Progenitor cell of endocrine pancreas (in vitro differentiated cells): ENCODE measurements at regions not wholly inside any gene's neighbourhood (a gene's known extent, or its start where the extent isn't known, plus 50 kb on each side); places are given as distances from the start of the nearest gene placed in this dataset.

ENCODE experiments used
- DNase-seq: peaks from one replicate; pipeline ENCODE4 v3.0.0; 2021; ENCODE audit warnings: low spot score; ENCODE audit not compliant: unreplicated experiment
- H3K27ac Mint-ChIP-seq: 2 replicates; pipeline ENCODE4 v1.8.0; 2021; ENCODE audit warnings: mild to moderate bottlenecking, moderate library complexity, mixed read lengths
- H3K27me3 Mint-ChIP-seq: 2 replicates; pipeline ENCODE4 v1.8.0; 2021; ENCODE audit warnings: mixed read lengths
- H3K36me3 Mint-ChIP-seq: 2 replicates; pipeline ENCODE4 v1.8.0; 2022; ENCODE audit warnings: mixed read lengths; ENCODE audit not compliant: insufficient read depth
- H3K4me1 Mint-ChIP-seq: 2 replicates; pipeline ENCODE4 v1.8.0; 2021; ENCODE audit warnings: low read depth, mixed read lengths
- H3K4me3 Mint-ChIP-seq: 2 replicates; pipeline ENCODE4 v1.8.0; 2021; ENCODE audit warnings: low read depth, mild to moderate bottlenecking, moderate library complexity, mixed read lengths
- H3K9me3 Mint-ChIP-seq: 2 replicates; pipeline ENCODE4 v1.8.0; 2021; ENCODE audit warnings: low read depth, mixed read lengths
- TF ChIP-seq, protein P1 (sequence below): fragments of 200-600 bp; sonication (generic); IDR thresholded peaks from one replicate; pipeline ENCODE4 v1.5.0; 2021; ENCODE audit warnings: antibody characterized with exemption, mild to moderate bottlenecking; ENCODE audit not compliant: unreplicated experiment

DNA sequence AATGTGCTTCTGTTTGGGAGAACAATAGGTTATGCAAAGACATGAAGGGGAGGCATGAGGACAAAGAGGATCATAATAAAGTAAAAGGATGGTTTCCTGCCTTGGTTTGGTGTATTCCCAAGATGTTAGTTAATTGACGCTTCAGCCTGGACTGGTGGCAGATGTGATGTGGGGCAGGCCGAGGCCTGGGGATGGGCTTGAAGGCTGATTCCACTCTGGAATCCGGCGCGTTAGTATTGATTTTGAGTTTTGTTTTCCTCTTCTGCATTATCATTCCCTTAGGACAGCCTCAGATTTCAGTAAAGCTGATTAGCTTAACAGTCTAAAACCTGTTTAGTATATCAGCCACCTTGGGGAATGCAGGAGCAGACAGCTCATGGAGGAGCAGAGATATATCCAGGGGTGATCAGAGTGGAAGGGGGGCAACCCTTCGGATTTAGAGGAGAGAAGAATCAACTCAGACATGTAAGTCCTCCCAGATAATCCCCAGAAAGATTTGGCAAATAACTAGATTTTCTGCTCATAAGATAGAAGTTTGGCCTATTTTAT, 159.8 kb upstream of the MTPN start:
- Mint-ChIP-seq H3K36me3 (no peaks in the 10 kb centered on the region), H3K9me3 (no peaks in the 10 kb centered on the region), H3K27ac (no peak overlapping the region), H3K4me3 (no peak overlapping the region), H3K4me1 (peaks cover 18% of the 10 kb centered on the region), H3K27me3 (no peaks in the 10 kb centered on the region)
- TF ChIP-seq, protein P1, sequence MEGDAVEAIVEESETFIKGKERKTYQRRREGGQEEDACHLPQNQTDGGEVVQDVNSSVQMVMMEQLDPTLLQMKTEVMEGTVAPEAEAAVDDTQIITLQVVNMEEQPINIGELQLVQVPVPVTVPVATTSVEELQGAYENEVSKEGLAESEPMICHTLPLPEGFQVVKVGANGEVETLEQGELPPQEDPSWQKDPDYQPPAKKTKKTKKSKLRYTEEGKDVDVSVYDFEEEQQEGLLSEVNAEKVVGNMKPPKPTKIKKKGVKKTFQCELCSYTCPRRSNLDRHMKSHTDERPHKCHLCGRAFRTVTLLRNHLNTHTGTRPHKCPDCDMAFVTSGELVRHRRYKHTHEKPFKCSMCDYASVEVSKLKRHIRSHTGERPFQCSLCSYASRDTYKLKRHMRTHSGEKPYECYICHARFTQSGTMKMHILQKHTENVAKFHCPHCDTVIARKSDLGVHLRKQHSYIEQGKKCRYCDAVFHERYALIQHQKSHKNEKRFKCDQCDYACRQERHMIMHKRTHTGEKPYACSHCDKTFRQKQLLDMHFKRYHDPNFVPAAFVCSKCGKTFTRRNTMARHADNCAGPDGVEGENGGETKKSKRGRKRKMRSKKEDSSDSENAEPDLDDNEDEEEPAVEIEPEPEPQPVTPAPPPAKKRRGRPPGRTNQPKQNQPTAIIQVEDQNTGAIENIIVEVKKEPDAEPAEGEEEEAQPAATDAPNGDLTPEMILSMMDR = no peak
- no peak for DNase-seq

DNA sequence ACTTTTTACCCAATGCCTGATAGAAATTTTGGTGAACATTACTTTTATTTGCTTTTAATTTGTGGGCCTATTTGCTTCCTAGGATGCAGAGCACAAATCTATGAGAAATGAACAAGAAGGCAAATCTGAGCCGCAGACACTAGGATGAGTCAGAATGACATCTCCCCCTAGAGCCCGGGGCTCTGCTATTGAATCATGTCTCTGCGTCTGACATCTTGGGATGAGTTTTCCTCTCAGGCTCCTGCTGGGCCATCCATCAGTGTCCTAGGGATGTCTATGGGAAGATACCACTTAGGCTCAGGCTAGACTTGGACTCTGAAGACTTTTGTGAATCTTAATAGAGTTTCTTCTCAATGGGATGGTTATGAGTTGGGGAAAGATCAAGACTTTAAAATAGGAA, 157.3 kb upstream of the MTPN start:
- H3K4me1 Mint-ChIP-seq = peaks cover 15% of the 10 kb centered on the region
- TF ChIP-seq, protein P1 = no peak
- no peaks in the 10 kb centered on the region for H3K27me3 Mint-ChIP-seq
- no peak overlapping the region for H3K27ac Mint-ChIP-seq
- no peaks in the 10 kb centered on the region for H3K9me3 Mint-ChIP-seq
- H3K4me3 Mint-ChIP-seq = no peak overlapping the region
- H3K36me3 Mint-ChIP-seq = no peaks in the 10 kb centered on the region
- DNase-seq = no peak

DNA sequence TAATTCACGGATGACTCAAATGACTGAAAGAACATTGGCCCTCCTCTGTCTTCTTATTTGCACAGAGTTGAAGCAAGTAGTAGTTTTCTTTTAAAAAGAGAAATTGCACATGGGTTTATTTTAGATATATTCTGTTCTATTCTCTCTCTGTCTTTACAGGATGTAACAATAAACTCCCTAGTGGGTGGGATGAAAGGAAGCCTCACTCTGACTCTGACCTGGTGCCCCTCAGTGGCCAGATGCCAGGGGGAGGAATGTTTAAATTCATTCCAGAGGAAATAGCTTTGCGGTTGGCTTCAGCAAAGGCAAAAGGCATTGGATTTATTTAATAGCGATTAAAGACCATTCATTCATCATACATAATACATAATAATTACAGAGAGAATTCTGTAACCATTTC, 156.4 kb upstream of the MTPN start:
- Mint-ChIP-seq H3K9me3 (no peaks in the 10 kb centered on the region), H3K36me3 (no peaks in the 10 kb centered on the region), H3K4me1 (peaks cover 13% of the 10 kb centered on the region), H3K4me3 (no peak overlapping the region), H3K27me3 (no peaks in the 10 kb centered on the region), H3K27ac (no peak overlapping the region)
- TF ChIP-seq, protein P1 = no peak
- DNase-seq = no peak

DNA sequence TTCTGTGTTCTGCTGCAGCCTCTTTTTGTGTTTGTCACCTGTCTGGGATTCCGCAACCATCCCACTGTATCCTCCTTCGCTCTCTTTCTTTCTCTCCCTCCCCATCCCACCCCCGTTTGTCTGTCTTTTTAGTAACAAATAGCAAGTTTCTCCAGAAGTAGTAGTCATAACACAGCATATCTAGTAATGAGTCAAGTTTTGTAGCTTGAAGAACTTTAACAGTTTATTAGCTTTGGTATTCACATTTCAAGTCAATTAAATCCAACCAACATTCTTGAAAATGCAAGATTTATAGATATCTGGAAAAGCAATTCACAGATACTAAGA, 154.1 kb upstream of the MTPN start:
- TF ChIP-seq, protein P1 = no peak
- Mint-ChIP-seq H3K4me1 (no peaks in the 10 kb centered on the region), H3K27ac (no peak overlapping the region), H3K4me3 (no peak overlapping the region), H3K36me3 (no peaks in the 10 kb centered on the region), H3K27me3 (no peaks in the 10 kb centered on the region), H3K9me3 (peaks cover 4% of the 10 kb centered on the region)
- no peak for DNase-seq

DNA sequence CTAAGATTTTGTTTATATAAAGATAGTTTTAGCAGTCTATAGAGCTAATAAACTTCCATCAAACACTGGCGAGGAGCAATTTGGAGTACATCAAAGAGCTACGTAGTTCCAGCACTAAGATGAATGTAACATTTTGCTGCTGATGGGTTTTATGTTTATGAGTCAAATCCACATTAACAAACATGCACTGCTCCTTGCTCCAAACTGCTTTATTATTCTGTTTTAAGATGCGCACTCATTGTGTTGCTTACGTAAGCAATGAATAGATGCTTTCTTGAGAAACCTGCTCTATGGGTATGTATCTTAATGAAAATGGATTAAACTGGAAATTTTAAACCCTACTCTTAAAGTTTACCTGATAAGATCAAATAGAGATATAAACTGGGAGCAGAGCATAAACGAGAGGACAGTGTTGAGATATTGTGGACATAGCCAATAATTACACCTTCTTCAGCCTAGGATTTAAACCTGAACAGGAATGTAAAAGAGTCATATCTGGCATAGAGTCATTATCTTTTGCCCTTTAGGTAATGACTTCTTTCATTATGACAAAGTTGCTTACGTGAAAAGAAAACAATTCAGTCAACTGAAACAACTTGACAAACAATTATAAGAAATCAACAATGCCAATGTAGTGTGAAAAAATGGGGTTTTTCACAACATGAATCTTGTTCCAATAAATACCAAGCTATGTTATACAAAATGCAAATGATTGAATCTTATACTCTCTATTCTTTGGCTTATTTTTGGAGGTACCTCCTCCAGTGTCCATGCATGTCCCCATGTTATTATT, 153.5 kb upstream of the MTPN start:
- Mint-ChIP-seq H3K4me1 (no peaks in the 10 kb centered on the region), H3K27ac (no peak overlapping the region)

More for the DNA sequence above, 153.5 kb upstream of the MTPN start:
- peaks cover 4% of the 10 kb centered on the region for H3K9me3 Mint-ChIP-seq
- no peaks in the 10 kb centered on the region for H3K27me3 Mint-ChIP-seq
- H3K36me3 Mint-ChIP-seq = no peaks in the 10 kb centered on the region
- no peak overlapping the region for H3K4me3 Mint-ChIP-seq
- TF ChIP-seq, protein P1 = no peak
- DNase-seq = no peak
